ENCODE measurements at regions not wholly inside any gene's neighbourhood (a gene's known extent, or its start where the extent isn't known, plus 50 kb on each side); places are given as distances from the start of the nearest gene placed in this dataset.

DNA sequence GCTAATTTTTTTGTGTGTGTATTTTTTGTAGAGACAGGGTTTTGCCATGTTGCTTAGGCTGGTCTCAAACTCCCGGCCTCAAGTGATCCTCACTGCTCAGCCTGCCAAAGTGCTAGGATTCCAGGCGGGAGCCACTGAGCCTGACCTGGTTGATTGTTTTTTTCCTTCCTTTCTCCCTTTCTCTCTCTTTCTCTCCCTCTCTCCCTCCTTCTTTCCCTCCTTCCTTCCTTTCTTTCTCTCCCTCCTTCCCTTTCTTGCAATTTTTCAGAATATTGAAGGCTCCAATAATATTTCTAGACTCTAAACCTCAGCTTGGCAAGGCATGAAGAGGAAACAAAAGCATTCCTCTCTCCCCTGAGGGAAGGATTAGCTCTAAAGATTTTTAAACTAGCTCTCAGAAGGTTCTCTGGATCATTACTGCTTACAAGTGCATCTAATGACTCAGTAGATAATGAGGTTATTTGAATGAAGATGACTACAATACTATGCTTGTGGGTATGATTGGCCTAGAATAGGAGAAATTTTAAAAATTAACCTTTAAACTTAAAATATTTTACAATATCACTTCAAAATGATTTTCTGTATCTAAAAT, 68.5 kb upstream of the GADD45A start:
- no peak overlapping the region for H3K4me3 ChIP-seq (ENCODE audit: low read depth, low read length)
- H3K79me2 ChIP-seq (ENCODE audit: control insufficient read depth, insufficient read depth, low read length, unreplicated experiment) = no peaks in the 10 kb centered on the region
- no peaks in the 10 kb centered on the region for H3K27me3 ChIP-seq (ENCODE audit: insufficient read depth, low read length)
- no peak overlapping the region for H2AFZ ChIP-seq (ENCODE audit: low read length, unreplicated experiment)
- peaks cover 21% of the 10 kb centered on the region for H3K4me1 ChIP-seq (ENCODE audit: control insufficient read depth, insufficient read depth, low read length, unreplicated experiment)
- H3K36me3 ChIP-seq (ENCODE audit: insufficient read depth, low read length) = no peaks in the 10 kb centered on the region
- no peak overlapping the region for H3K27ac ChIP-seq (ENCODE audit: low read depth, low read length)

DNA sequence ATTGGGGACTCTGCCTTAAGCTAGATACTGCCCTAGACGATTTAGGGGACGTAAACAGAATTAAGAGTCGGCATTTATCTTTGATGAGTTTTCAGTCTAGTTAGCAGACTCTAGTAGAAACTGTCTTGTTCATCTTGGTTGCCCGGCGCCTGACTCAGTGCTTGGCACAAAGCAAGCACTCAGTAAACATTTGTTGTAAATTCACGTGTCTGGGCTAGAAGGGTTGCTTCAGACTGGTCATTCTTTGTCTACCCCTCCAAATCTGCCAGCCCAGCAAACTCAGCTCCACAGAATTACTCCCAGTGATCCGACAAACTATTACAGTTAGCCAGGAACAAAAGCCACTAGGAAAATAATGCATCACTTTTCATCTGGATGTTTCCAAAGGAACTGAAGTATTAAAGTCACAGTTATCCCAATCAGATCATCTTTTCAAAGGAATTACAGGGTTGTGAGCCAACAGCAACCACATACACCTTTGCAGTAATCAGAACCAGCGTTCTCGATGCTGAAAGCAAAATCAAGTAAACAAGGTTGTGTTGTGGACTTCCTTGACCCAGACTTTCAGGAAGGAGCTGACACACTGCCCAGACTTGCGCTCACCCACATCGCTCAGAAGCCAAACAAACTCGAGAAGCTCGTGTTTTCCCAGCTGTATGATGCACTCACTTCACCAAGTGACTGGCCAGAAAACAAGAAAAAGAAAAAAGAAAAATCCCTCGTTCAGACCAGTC, 66.5 kb upstream of the GADD45A start:
- H3K4me3 ChIP-seq (ENCODE audit: low read depth, low read length) = peak overlapping the region; percentile 70
- H2AFZ ChIP-seq (ENCODE audit: low read length, unreplicated experiment) = peak overlapping the region; percentile 99
- no peaks in the 10 kb centered on the region for H3K27me3 ChIP-seq (ENCODE audit: insufficient read depth, low read length)
- peak overlapping the region; percentile 47 for H3K27ac ChIP-seq (ENCODE audit: low read depth, low read length)
- H3K4me1 ChIP-seq (ENCODE audit: control insufficient read depth, insufficient read depth, low read length, unreplicated experiment) = peaks cover 21% of the 10 kb centered on the region
- no peaks in the 10 kb centered on the region for H3K79me2 ChIP-seq (ENCODE audit: control insufficient read depth, insufficient read depth, low read length, unreplicated experiment)
- no peaks in the 10 kb centered on the region for H3K36me3 ChIP-seq (ENCODE audit: insufficient read depth, low read length)

DNA sequence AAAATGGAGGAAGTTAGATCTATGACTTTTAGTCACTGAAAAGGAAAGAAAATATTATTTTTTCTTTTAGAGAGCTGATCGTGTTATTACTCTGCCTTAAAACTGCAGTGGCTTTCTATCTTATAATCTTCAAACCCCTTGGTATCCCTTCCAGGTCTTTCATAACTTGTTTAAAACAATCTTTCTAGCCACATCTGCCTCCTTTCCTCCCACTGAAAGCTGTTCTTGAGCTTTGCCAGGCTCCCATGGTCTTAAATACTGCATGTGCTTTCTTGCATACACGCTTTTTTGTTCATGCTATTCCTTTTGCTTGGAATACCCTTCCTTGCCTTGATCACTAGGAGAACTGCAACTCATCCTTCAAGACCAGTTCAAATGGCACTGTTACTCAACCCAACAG, 65.9 kb upstream of the GADD45A start:
- Histone ChIP-seq H3K79me2 (ENCODE audit: control insufficient read depth, insufficient read depth, low read length, unreplicated experiment) (no peaks in the 10 kb centered on the region), H3K36me3 (ENCODE audit: insufficient read depth, low read length) (no peaks in the 10 kb centered on the region), H3K27me3 (ENCODE audit: insufficient read depth, low read length) (no peaks in the 10 kb centered on the region), H3K27ac (ENCODE audit: low read depth, low read length) (peak overlapping the region; percentile 47), H3K4me1 (ENCODE audit: control insufficient read depth, insufficient read depth, low read length, unreplicated experiment) (peaks cover 21% of the 10 kb centered on the region), H3K4me3 (ENCODE audit: low read depth, low read length) (peak overlapping the region; percentile 70), H2AFZ (ENCODE audit: low read length, unreplicated experiment) (peak overlapping the region; percentile 99)

DNA sequence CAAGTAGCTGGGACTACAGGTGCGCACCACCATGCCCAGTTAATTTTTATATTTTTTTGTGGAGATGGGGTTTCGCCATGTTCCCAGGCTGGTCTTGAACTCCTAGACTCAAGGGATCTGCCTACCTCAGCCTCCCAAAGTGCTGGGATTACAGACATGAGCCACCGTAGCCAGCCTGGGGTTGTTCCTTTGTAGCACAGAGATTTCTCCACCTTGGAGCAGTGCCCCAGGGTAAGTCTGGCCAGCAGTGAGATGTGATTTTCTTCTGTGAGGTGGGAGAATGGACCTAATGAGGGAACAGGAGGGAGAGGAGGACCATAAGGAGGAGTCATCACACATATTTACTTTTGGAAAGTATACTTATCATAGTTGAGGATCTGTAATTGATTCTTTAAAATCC, 61.1 kb upstream of the GADD45A start:
- Histone ChIP-seq H3K4me1 (ENCODE audit: control insufficient read depth, insufficient read depth, low read length, unreplicated experiment) (peaks cover 31% of the 10 kb centered on the region), H3K27ac (ENCODE audit: low read depth, low read length) (no peak overlapping the region), H3K4me3 (ENCODE audit: low read depth, low read length) (no peak overlapping the region), H3K36me3 (ENCODE audit: insufficient read depth, low read length) (no peaks in the 10 kb centered on the region), H3K79me2 (ENCODE audit: control insufficient read depth, insufficient read depth, low read length, unreplicated experiment) (no peaks in the 10 kb centered on the region), H2AFZ (ENCODE audit: low read length, unreplicated experiment) (no peak overlapping the region), H3K27me3 (ENCODE audit: insufficient read depth, low read length) (no peaks in the 10 kb centered on the region)

DNA sequence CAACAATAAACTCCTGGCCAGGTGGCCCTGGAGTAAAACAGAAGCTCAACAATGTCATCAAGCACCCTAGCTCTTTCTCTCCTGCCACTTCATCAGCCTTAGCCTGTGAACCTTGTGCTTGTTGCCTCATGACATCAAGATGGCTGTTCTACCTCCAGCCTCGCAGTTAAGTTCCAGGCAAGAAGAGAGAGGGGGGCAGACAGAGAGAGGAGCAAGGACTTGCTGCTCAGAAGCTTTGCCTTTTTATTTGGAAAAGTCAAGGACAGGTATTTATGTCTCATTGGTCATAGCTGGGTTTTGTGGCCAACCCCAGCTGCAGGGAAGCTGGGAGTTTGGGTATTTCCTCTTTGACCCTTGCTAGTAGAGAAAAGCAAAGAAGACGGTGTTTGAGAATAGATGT, 60.3 kb upstream of the GADD45A start:
- Histone ChIP-seq H2AFZ (ENCODE audit: low read length, unreplicated experiment) (no peak overlapping the region), H3K4me3 (ENCODE audit: low read depth, low read length) (no peak overlapping the region), H3K4me1 (ENCODE audit: control insufficient read depth, insufficient read depth, low read length, unreplicated experiment) (peaks cover 33% of the 10 kb centered on the region), H3K36me3 (ENCODE audit: insufficient read depth, low read length) (no peaks in the 10 kb centered on the region), H3K27me3 (ENCODE audit: insufficient read depth, low read length) (no peaks in the 10 kb centered on the region), H3K79me2 (ENCODE audit: control insufficient read depth, insufficient read depth, low read length, unreplicated experiment) (no peaks in the 10 kb centered on the region), H3K27ac (ENCODE audit: low read depth, low read length) (no peak overlapping the region)

DNA sequence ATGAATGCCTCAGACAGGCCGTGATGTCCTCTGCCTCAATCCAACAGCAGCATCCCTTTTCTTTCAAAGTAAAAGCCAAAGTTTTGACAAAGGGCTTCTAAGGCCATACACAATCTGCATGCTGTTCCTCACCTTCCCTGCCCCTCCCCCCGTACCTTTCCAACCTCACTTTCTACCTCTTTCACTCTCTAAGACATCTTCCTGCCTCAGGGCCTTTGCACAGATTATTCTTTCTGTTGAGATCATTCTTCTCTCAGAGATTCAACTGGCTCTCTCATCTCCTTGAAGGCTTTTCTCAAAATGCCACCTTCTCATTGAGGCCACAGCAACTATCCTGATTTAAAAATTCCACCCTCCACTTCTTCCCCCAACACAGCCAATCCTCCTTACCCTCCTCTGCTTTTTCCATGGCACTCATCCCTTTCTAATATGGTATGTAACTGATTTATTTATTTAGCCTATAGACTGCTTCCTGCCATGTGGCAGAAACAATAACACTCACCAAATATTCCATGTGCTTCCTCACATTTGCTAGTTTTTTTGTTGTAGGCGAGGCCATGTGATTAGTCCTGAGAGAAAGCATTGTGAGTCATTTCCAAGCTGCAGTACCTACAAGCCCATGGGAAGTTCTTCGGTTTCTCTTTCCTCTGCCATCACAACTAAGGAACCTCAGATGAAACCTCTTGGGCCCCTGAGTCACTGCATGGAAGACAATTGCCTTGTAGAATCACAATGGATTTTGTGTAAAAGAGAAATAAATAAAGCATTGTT, 58.7 kb upstream of the GADD45A start:
- H3K27me3 ChIP-seq (ENCODE audit: insufficient read depth, low read length) = no peaks in the 10 kb centered on the region
- peaks cover 43% of the 10 kb centered on the region for H3K4me1 ChIP-seq (ENCODE audit: control insufficient read depth, insufficient read depth, low read length, unreplicated experiment)
- H2AFZ ChIP-seq (ENCODE audit: low read length, unreplicated experiment) = peak overlapping the region; percentile 39
- no peak overlapping the region for H3K4me3 ChIP-seq (ENCODE audit: low read depth, low read length)
- H3K36me3 ChIP-seq (ENCODE audit: insufficient read depth, low read length) = no peaks in the 10 kb centered on the region
- H3K27ac ChIP-seq (ENCODE audit: low read depth, low read length) = peak overlapping the region; percentile 89
- H3K79me2 ChIP-seq (ENCODE audit: control insufficient read depth, insufficient read depth, low read length, unreplicated experiment) = no peaks in the 10 kb centered on the region

DNA sequence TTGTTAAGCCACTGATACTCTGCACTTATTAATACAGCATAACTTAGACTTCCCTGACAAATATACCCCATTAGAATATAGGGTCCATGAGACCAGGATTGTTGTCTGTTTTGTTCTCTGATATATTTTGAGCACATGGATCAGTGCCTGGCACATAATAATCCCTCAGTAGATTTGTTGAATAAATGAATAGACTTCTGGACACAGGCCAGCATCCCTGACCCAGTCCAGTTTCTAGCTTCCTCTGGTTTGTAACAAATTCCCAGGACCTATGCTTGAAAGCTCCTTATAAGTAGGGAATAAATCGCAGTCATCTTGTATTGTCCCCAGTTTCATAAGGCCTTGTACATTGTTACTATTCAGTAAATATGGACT, 58.2 kb upstream of the GADD45A start:
- Histone ChIP-seq H3K4me3 (ENCODE audit: low read depth, low read length) (no peak overlapping the region), H3K4me1 (ENCODE audit: control insufficient read depth, insufficient read depth, low read length, unreplicated experiment) (peaks cover 43% of the 10 kb centered on the region), H3K27me3 (ENCODE audit: insufficient read depth, low read length) (no peaks in the 10 kb centered on the region), H3K79me2 (ENCODE audit: control insufficient read depth, insufficient read depth, low read length, unreplicated experiment) (no peaks in the 10 kb centered on the region), H3K27ac (ENCODE audit: low read depth, low read length) (peak overlapping the region; percentile 89), H2AFZ (ENCODE audit: low read length, unreplicated experiment) (peak overlapping the region; percentile 39), H3K36me3 (ENCODE audit: insufficient read depth, low read length) (no peaks in the 10 kb centered on the region)

DNA sequence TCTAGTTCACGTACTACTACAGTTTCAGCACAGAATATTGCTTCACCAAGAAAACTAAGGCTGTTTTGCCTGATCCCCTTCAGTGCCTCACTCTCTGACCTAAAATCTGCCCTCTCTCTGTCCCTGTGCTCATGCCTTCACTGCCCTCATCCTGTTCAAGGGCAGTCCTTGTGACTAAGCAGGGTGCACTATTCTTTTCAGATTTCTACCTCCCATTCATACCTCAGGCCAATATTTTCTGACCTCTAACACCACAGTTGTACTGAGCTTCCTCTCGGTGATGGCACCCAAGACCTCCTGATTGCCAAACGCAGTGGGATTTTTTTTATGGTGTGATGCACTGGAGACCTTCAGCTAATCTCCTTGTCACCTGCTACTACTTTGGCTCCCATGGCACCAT, 57.7 kb upstream of the GADD45A start:
- Histone ChIP-seq H2AFZ (ENCODE audit: low read length, unreplicated experiment) (no peak overlapping the region), H3K27me3 (ENCODE audit: insufficient read depth, low read length) (no peaks in the 10 kb centered on the region), H3K79me2 (ENCODE audit: control insufficient read depth, insufficient read depth, low read length, unreplicated experiment) (no peaks in the 10 kb centered on the region), H3K4me1 (ENCODE audit: control insufficient read depth, insufficient read depth, low read length, unreplicated experiment) (peaks cover 43% of the 10 kb centered on the region), H3K36me3 (ENCODE audit: insufficient read depth, low read length) (no peaks in the 10 kb centered on the region), H3K27ac (ENCODE audit: low read depth, low read length) (peak overlapping the region; percentile 89), H3K4me3 (ENCODE audit: low read depth, low read length) (no peak overlapping the region)

DNA sequence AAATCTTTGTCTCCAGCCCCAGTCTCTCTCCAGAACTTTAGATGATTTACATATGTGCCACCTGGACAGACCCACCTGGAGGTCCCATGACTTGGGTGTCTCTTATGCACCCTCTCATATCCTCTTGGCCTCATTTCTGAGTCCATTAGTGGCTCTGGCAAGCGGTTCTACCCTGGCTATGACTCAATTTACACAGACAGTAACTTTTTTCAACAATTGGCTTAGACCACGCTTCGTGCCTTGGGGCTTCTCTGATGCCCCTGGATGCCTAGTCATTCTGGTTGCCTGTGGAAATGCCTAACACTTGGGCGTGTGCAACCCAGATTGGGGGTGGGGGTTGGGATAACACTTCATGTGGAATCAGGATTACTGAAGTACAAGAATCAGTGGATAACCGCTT, 57.1 kb upstream of the GADD45A start:
- Histone ChIP-seq H3K4me1 (ENCODE audit: control insufficient read depth, insufficient read depth, low read length, unreplicated experiment) (peaks cover 43% of the 10 kb centered on the region), H3K27ac (ENCODE audit: low read depth, low read length) (peak overlapping the region; percentile 89), H3K36me3 (ENCODE audit: insufficient read depth, low read length) (no peaks in the 10 kb centered on the region), H3K27me3 (ENCODE audit: insufficient read depth, low read length) (no peaks in the 10 kb centered on the region), H2AFZ (ENCODE audit: low read length, unreplicated experiment) (no peak overlapping the region), H3K79me2 (ENCODE audit: control insufficient read depth, insufficient read depth, low read length, unreplicated experiment) (no peaks in the 10 kb centered on the region), H3K4me3 (ENCODE audit: low read depth, low read length) (no peak overlapping the region)

DNA sequence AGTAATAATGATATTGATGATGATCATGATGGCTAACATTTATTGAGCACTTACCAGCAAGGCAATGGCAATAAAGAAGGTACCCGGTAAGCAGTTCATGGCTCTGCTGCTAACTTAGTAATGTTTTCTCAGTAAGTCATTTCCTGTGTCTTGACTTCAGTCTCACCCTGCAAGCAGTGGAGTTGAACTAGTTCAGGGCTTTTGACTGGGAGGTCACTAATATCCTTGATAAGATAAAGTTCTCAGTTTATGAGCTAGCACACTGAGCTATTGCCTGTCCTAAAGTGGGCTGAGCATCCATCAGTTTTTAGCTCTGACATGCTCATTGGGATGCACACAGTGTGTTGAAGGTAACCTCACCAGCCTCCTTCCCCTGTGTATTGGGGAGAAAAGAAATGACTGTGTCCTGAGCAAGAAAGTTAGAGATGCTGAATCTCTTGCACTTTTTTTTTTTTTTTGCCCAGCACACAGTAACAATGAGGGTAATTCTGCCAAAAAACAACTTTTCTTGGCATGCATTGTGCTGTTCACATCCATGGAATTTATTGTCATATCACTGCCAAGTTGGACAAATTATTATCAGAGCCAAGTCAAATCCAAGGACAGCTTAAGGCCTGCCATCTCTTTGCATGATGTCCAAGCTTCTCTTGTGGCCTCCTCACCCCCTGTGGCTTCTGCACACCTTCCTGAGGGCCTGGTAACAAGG, 55.5 kb upstream of the GADD45A start:
- no peak overlapping the region for H2AFZ ChIP-seq (ENCODE audit: low read length, unreplicated experiment)
- peaks cover 43% of the 10 kb centered on the region for H3K4me1 ChIP-seq (ENCODE audit: control insufficient read depth, insufficient read depth, low read length, unreplicated experiment)
- no peaks in the 10 kb centered on the region for H3K27me3 ChIP-seq (ENCODE audit: insufficient read depth, low read length)
- no peak overlapping the region for H3K4me3 ChIP-seq (ENCODE audit: low read depth, low read length)
- no peaks in the 10 kb centered on the region for H3K79me2 ChIP-seq (ENCODE audit: control insufficient read depth, insufficient read depth, low read length, unreplicated experiment)
- H3K36me3 ChIP-seq (ENCODE audit: insufficient read depth, low read length) = no peaks in the 10 kb centered on the region
- H3K27ac ChIP-seq (ENCODE audit: low read depth, low read length) = peak overlapping the region; percentile 48
